ENCODE measurements at regions not wholly inside any gene's neighbourhood (a gene's known extent, or its start where the extent isn't known, plus 50 kb on each side); places are given as distances from the start of the nearest gene placed in this dataset.

GRCh38 chr16:52070341-52071057 lies 476.4 kb downstream of the TOX3 start:
- Histone ChIP-seq H3K36me3 (ENCODE audit: insufficient read depth, low read depth, low read length) (no peaks in the 10 kb centered on the region), H3K9ac (ENCODE audit: low read depth, low read length) (no peak overlapping the region), H3K27me3 (ENCODE audit: insufficient read depth, low read length) (no peaks in the 10 kb centered on the region), H3K4me3 (ENCODE audit: low read length) (no peak overlapping the region), H3K9me3 (ENCODE audit: insufficient read depth, low read depth, low read length) (no peaks in the 10 kb centered on the region), H3K4me1 (ENCODE audit: insufficient read depth, low read length) (0 out of 2 replicates have a peak, but pooled peaks cover 2% of the 10 kb centered on the region), H3K27ac (ENCODE audit: low read length) (no peak overlapping the region)

GRCh38 chr16:52069866-52070265 lies 477.1 kb downstream of the TOX3 start:
- Histone ChIP-seq H3K4me3 (ENCODE audit: low read length) (no peak overlapping the region), H3K27ac (ENCODE audit: low read length) (no peak overlapping the region)

GRCh38 chr16:52068447-52069074 lies 478.4 kb downstream of the TOX3 start:
- Histone ChIP-seq H3K4me3 (ENCODE audit: low read length) (no peak overlapping the region), H3K27me3 (ENCODE audit: insufficient read depth, low read length) (no peaks in the 10 kb centered on the region), H3K9me3 (ENCODE audit: insufficient read depth, low read depth, low read length) (no peaks in the 10 kb centered on the region), H3K4me1 (ENCODE audit: insufficient read depth, low read length) (0 out of 2 replicates have a peak, but pooled peaks cover 2% of the 10 kb centered on the region), H3K9ac (ENCODE audit: low read depth, low read length) (no peak overlapping the region), H3K36me3 (ENCODE audit: insufficient read depth, low read depth, low read length) (no peaks in the 10 kb centered on the region), H3K27ac (ENCODE audit: low read length) (no peak overlapping the region)

More at GRCh38 chr16:52069866-52070265, 477.1 kb downstream of the TOX3 start:
- no peaks in the 10 kb centered on the region for H3K9me3 ChIP-seq (ENCODE audit: insufficient read depth, low read depth, low read length)
- H3K4me1 ChIP-seq (ENCODE audit: insufficient read depth, low read length), result 0 out of 2 replicates have a peak, but pooled peaks cover 2% of the 10 kb centered on the region
- H3K36me3 ChIP-seq (ENCODE audit: insufficient read depth, low read depth, low read length), result no peaks in the 10 kb centered on the region
- no peaks in the 10 kb centered on the region for H3K27me3 ChIP-seq (ENCODE audit: insufficient read depth, low read length)
- H3K9ac ChIP-seq (ENCODE audit: low read depth, low read length), result no peak overlapping the region

- Histone ChIP-seq H3K27me3 (ENCODE audit: insufficient read depth, low read length) (no peaks in the 10 kb centered on the region), H3K4me1 (ENCODE audit: insufficient read depth, low read length) (0 out of 2 replicates have a peak, but pooled peaks cover 2% of the 10 kb centered on the region), H3K36me3 (ENCODE audit: insufficient read depth, low read depth, low read length) (no peaks in the 10 kb centered on the region), H3K9me3 (ENCODE audit: insufficient read depth, low read depth, low read length) (no peaks in the 10 kb centered on the region), H3K4me3 (ENCODE audit: low read length) (no peak overlapping the region), H3K27ac (ENCODE audit: low read length) (no peak overlapping the region), H3K9ac (ENCODE audit: low read depth, low read length) (no peak overlapping the region)
Measured at GRCh38 chr16:52066962-52067361, 480.0 kb downstream of the TOX3 start.

GRCh38 chr16:52056259-52056658 lies 490.7 kb downstream of the TOX3 start:
- Histone ChIP-seq H3K27me3 (ENCODE audit: insufficient read depth, low read length) (no peaks in the 10 kb centered on the region), H3K9ac (ENCODE audit: low read depth, low read length) (no peak overlapping the region), H3K9me3 (ENCODE audit: insufficient read depth, low read depth, low read length) (no peaks in the 10 kb centered on the region), H3K4me1 (ENCODE audit: insufficient read depth, low read length) (no peaks in the 10 kb centered on the region), H3K27ac (ENCODE audit: low read length) (no peak overlapping the region), H3K36me3 (ENCODE audit: insufficient read depth, low read depth, low read length) (no peaks in the 10 kb centered on the region), H3K4me3 (ENCODE audit: low read length) (no peak overlapping the region)

GRCh38 chr16:52055381-52055780 lies 491.6 kb downstream of the TOX3 start:
- H3K36me3 ChIP-seq (ENCODE audit: insufficient read depth, low read depth, low read length), result no peaks in the 10 kb centered on the region
- no peaks in the 10 kb centered on the region for H3K27me3 ChIP-seq (ENCODE audit: insufficient read depth, low read length)
- no peak overlapping the region for H3K9ac ChIP-seq (ENCODE audit: low read depth, low read length)
- no peaks in the 10 kb centered on the region for H3K4me1 ChIP-seq (ENCODE audit: insufficient read depth, low read length)
- H3K4me3 ChIP-seq (ENCODE audit: low read length), result no peak overlapping the region
- H3K27ac ChIP-seq (ENCODE audit: low read length), result no peak overlapping the region
- H3K9me3 ChIP-seq (ENCODE audit: insufficient read depth, low read depth, low read length), result no peaks in the 10 kb centered on the region

GRCh38 chr16:52054326-52054725 lies 492.6 kb downstream of the TOX3 start:
- Histone ChIP-seq H3K27ac (ENCODE audit: low read length) (no peak overlapping the region), H3K9ac (ENCODE audit: low read depth, low read length) (no peak overlapping the region), H3K4me1 (ENCODE audit: insufficient read depth, low read length) (no peaks in the 10 kb centered on the region), H3K9me3 (ENCODE audit: insufficient read depth, low read depth, low read length) (no peaks in the 10 kb centered on the region), H3K27me3 (ENCODE audit: insufficient read depth, low read length) (no peaks in the 10 kb centered on the region), H3K36me3 (ENCODE audit: insufficient read depth, low read depth, low read length) (no peaks in the 10 kb centered on the region), H3K4me3 (ENCODE audit: low read length) (no peak overlapping the region)

GRCh38 chr16:52052818-52053217 lies 494.1 kb downstream of the TOX3 start:
- Histone ChIP-seq H3K4me1 (ENCODE audit: insufficient read depth, low read length) (no peaks in the 10 kb centered on the region), H3K4me3 (ENCODE audit: low read length) (no peak overlapping the region), H3K9me3 (ENCODE audit: insufficient read depth, low read depth, low read length) (no peaks in the 10 kb centered on the region), H3K36me3 (ENCODE audit: insufficient read depth, low read depth, low read length) (no peaks in the 10 kb centered on the region), H3K27ac (ENCODE audit: low read length) (no peak overlapping the region), H3K27me3 (ENCODE audit: insufficient read depth, low read length) (no peaks in the 10 kb centered on the region), H3K9ac (ENCODE audit: low read depth, low read length) (no peak overlapping the region)

GRCh38 chr16:52051414-52052172 lies 495.4 kb downstream of the TOX3 start:
- H3K9ac ChIP-seq (ENCODE audit: low read depth, low read length), result no peak overlapping the region
- no peaks in the 10 kb centered on the region for H3K36me3 ChIP-seq (ENCODE audit: insufficient read depth, low read depth, low read length)
- no peak overlapping the region for H3K27ac ChIP-seq (ENCODE audit: low read length)
- H3K27me3 ChIP-seq (ENCODE audit: insufficient read depth, low read length), result no peaks in the 10 kb centered on the region
- no peaks in the 10 kb centered on the region for H3K4me1 ChIP-seq (ENCODE audit: insufficient read depth, low read length)
- no peaks in the 10 kb centered on the region for H3K9me3 ChIP-seq (ENCODE audit: insufficient read depth, low read depth, low read length)
- no peak overlapping the region for H3K4me3 ChIP-seq (ENCODE audit: low read length)

GRCh38 chr16:52050418-52050817 lies 496.5 kb downstream of the TOX3 start:
- Histone ChIP-seq H3K4me3 (ENCODE audit: low read length) (no peak overlapping the region), H3K27me3 (ENCODE audit: insufficient read depth, low read length) (no peaks in the 10 kb centered on the region), H3K36me3 (ENCODE audit: insufficient read depth, low read depth, low read length) (no peaks in the 10 kb centered on the region), H3K9ac (ENCODE audit: low read depth, low read length) (no peak overlapping the region), H3K27ac (ENCODE audit: low read length) (no peak overlapping the region), H3K4me1 (ENCODE audit: insufficient read depth, low read length) (no peaks in the 10 kb centered on the region), H3K9me3 (ENCODE audit: insufficient read depth, low read depth, low read length) (no peaks in the 10 kb centered on the region)

GRCh38 chr16:52035436-52035835 lies 511.5 kb downstream of the TOX3 start:
- H3K9ac ChIP-seq (ENCODE audit: low read depth, low read length), result no peak overlapping the region
- H3K27me3 ChIP-seq (ENCODE audit: insufficient read depth, low read length), result no peaks in the 10 kb centered on the region
- H3K36me3 ChIP-seq (ENCODE audit: insufficient read depth, low read depth, low read length), result no peaks in the 10 kb centered on the region
- H3K4me1 ChIP-seq (ENCODE audit: insufficient read depth, low read length), result no peaks in the 10 kb centered on the region
- no peaks in the 10 kb centered on the region for H3K9me3 ChIP-seq (ENCODE audit: insufficient read depth, low read depth, low read length)
- H3K4me3 ChIP-seq (ENCODE audit: low read length), result no peak overlapping the region
- no peak overlapping the region for H3K27ac ChIP-seq (ENCODE audit: low read length)
